A673 (cell line): ENCODE measurements at regions not wholly inside any gene's neighbourhood (a gene's known extent, or its start where the extent isn't known, plus 50 kb on each side); places are given as distances from the start of the nearest gene placed in this dataset.

ENCODE experiments used
- CTCF ChIP-seq: fragments of 300-800, 200-600 bp; sonication (generic); conservative IDR thresholded peaks from 2 replicates; pipeline ENCODE4 v1.5.1; 2017; ENCODE audit warnings: low read depth, mild to moderate bottlenecking, antibody characterized with exemption, low read length, moderate library complexity, mixed read lengths
- EZH2 ChIP-seq: fragments of 200-600 bp; sonication (generic); IDR thresholded peaks from 2 replicates; pipeline ENCODE4 v1.6.1; 2017; ENCODE audit warnings: borderline replicate concordance, low read depth, mild to moderate bottlenecking, mixed read lengths, antibody characterized with exemption, low read length; ENCODE audit not compliant: poor library complexity, severe bottlenecking

- TF ChIP-seq CTCF (no peak), EZH2 (no peak)
Measured at GRCh38 chr12:30428098-30428497, 267.6 kb downstream of the IPO8 start.
